CD4-positive, alpha-beta T cell (primary cell): ENCODE measurements at regions not wholly inside any gene's neighbourhood (a gene's known extent, or its start where the extent isn't known, plus 50 kb on each side); places are given as distances from the start of the nearest gene placed in this dataset.

Experiments
- ATAC-seq: fragments of 200-7000 bp; cut with Tn5 transposase; one replicate; pipeline ENCODE4 v1.10.0; 2022; ENCODE audit warnings: mild to moderate bottlenecking; ENCODE audit not compliant: poor library complexity
- CTCF ChIA-PET: fragments of 350-600 bp; sonication (Branson Sonifier 250); formaldehyde crosslinking; loops from one replicate; lab custom pipeline; 2021; ENCODE audit warnings: antibody characterized with exemption, inconsistent platforms; lab: Charles Lee
- POLR2A ChIA-PET: fragments of 350-600 bp; sonication (Branson Sonifier 250); formaldehyde crosslinking; loops from one replicate; lab custom pipeline; 2021; ENCODE audit warnings: antibody characterized with exemption, inconsistent platforms; lab: Charles Lee
- DNase-seq, 14 experiments: peaks; one replicate each; pipeline ENCODE4 v3.0.0-alpha.2; 2013 to 2020; ENCODE audit warnings: mixed read lengths in 2 of 14
- H3K27ac ChIP-seq, 2 donors: one replicate each; pipeline versions ENCODE4 v1.5.1 to v1.7.0; 2013; ENCODE audit warnings: low read length in 2 of 2, low read depth in 1 of 2, mild to moderate bottlenecking in 1 of 2
- H3K27me3 ChIP-seq, 2 experiments: 1 replicate in 1 of 2; 2 replicates in 1 of 2; pipeline versions ENCODE4 v1.6.1 to v1.7.0; 2013; ENCODE audit warnings: low read length in 2 of 2, control low read depth in 1 of 2, mild to moderate bottlenecking in 1 of 2, moderate library complexity in 1 of 2; ENCODE audit not compliant: insufficient read depth in 2 of 2, control insufficient read depth in 1 of 2
- H3K36me3 ChIP-seq: one replicate; pipeline ENCODE4 v1.6.1; 2013; ENCODE audit warnings: low read length, control low read depth; ENCODE audit not compliant: insufficient read depth
- H3K4me1 ChIP-seq: one replicate; pipeline ENCODE4 v1.6.1; 2013; ENCODE audit warnings: low read length, control low read depth; ENCODE audit not compliant: insufficient read depth
- H3K4me3 ChIP-seq: one replicate; pipeline ENCODE4 v1.5.1; 2013; ENCODE audit warnings: mild to moderate bottlenecking, low read length, moderate library complexity
- H3K9me3 ChIP-seq, 2 experiments: 1 replicate in 1 of 2; 2 replicates in 1 of 2; pipeline versions ENCODE4 v1.6.1 to v1.7.0; 2013; ENCODE audit warnings: low read length in 2 of 2, mild to moderate bottlenecking in 2 of 2, control low read depth in 1 of 2, moderate library complexity in 1 of 2; ENCODE audit not compliant: control insufficient read depth in 1 of 2, insufficient read depth in 1 of 2
- H3K27ac Mint-ChIP-seq: one replicate; pipeline ENCODE4 v1.8.0; 2020; ENCODE audit warnings: mixed read lengths
- H3K27me3 Mint-ChIP-seq: one replicate; pipeline ENCODE4 v1.8.0; 2021; ENCODE audit warnings: mixed read lengths
- H3K36me3 Mint-ChIP-seq: one replicate; pipeline ENCODE4 v1.8.0; 2021; ENCODE audit warnings: low read depth, mixed read lengths
- H3K4me1 Mint-ChIP-seq: one replicate; pipeline ENCODE4 v1.8.0; 2021; ENCODE audit warnings: low read depth, mixed read lengths
- H3K4me3 Mint-ChIP-seq: one replicate; pipeline ENCODE4 v1.8.0; 2020; ENCODE audit warnings: mild to moderate bottlenecking, mixed read lengths
- H3K9me3 Mint-ChIP-seq: one replicate; pipeline ENCODE4 v1.8.0; 2020; ENCODE audit warnings: mixed read lengths
- CTCF ChIP-seq: fragments of 200-600 bp; IDR thresholded peaks from one replicate; pipeline ENCODE4 v1.8.0; 2022; ENCODE audit warnings: antibody characterized with exemption, mild to moderate bottlenecking
- intact Hi-C, 2 experiments: fragments of 100-400 bp; cut with DNase I in 1 of 2; cut with micrococcal nuclease in 1 of 2; formaldehyde crosslinking; loops; one replicate each; pipeline versions ENCODE4 v1.15.1 to v1.9.0; 2023 to 2025; cut with DNase I, micrococcal nuclease

GRCh38 chr1:65704318-65704717, 88.4 kb upstream of the PDE4B start:
- Mint-ChIP-seq H3K36me3 (no peaks in the 10 kb centered on the region), H3K27me3 (peaks cover 22% of the 10 kb centered on the region), H3K9me3 (no peaks in the 10 kb centered on the region), H3K4me1 (no peaks in the 10 kb centered on the region), H3K27ac (no peak overlapping the region), H3K4me3 (no peak overlapping the region)
- DNase-seq: no peak
- Histone ChIP-seq H3K4me1 (no peaks in the 10 kb centered on the region), H3K27me3 (peaks cover 0 to 20% of the 10 kb centered on the region in 2 experiments), H3K9me3 (no peaks in the 10 kb centered on the region), H3K4me3 (no peak overlapping the region), H3K36me3 (no peaks in the 10 kb centered on the region), H3K27ac (no peak overlapping the region)
- ChIA-PET POLR2A (no interaction called here), CTCF (no interaction called here)
- intact Hi-C loops: no loop called here
- no peak for TF ChIP-seq CTCF
- no peak for ATAC-seq

GRCh38 chr1:65717815-65718454, 74.8 kb upstream of the PDE4B start:
- POLR2A ChIA-PET: no interaction called here
- Histone ChIP-seq H3K27ac (no peak overlapping the region), H3K4me3 (no peak overlapping the region), H3K27me3 (no peaks in the 10 kb centered on the region), H3K9me3 (no peaks in the 10 kb centered on the region), H3K4me1 (no peaks in the 10 kb centered on the region), H3K36me3 (no peaks in the 10 kb centered on the region)
- H3K9me3 Mint-ChIP-seq: no peaks in the 10 kb centered on the region
- DNase-seq (no peak), ATAC-seq (no peak)
- H3K4me3 Mint-ChIP-seq: no peak overlapping the region
- intact Hi-C loops: no loop called here
- no peak overlapping the region for H3K27ac Mint-ChIP-seq
- peaks cover 12% of the 10 kb centered on the region for H3K27me3 Mint-ChIP-seq
- H3K4me1 Mint-ChIP-seq: no peaks in the 10 kb centered on the region
- no peak for TF ChIP-seq CTCF
- no peaks in the 10 kb centered on the region for H3K36me3 Mint-ChIP-seq
- CTCF ChIA-PET: no interaction called here

GRCh38 chr1:65719391-65719790, 73.3 kb upstream of the PDE4B start:
- no peak for TF ChIP-seq CTCF
- H3K27ac ChIP-seq: no peak overlapping the region
- H3K27me3 ChIP-seq: no peaks in the 10 kb centered on the region
- H3K9me3 ChIP-seq: no peaks in the 10 kb centered on the region
- ChIA-PET POLR2A (no interaction called here), CTCF (no interaction called here)
- no peaks in the 10 kb centered on the region for H3K36me3 ChIP-seq
- Mint-ChIP-seq H3K4me1 (no peaks in the 10 kb centered on the region), H3K9me3 (no peaks in the 10 kb centered on the region), H3K36me3 (no peaks in the 10 kb centered on the region), H3K4me3 (no peak overlapping the region), H3K27ac (no peak overlapping the region), H3K27me3 (peaks cover 19% of the 10 kb centered on the region)
- intact Hi-C loops: no loop called here
- ATAC-seq: no peak
- no peaks in the 10 kb centered on the region for H3K4me1 ChIP-seq
- H3K4me3 ChIP-seq: no peak overlapping the region
- no peak for DNase-seq
